HG03025 (cell line): ENCODE measurements at regions not wholly inside any gene's neighbourhood (a gene's known extent, or its start where the extent isn't known, plus 50 kb on each side); places are given as distances from the start of the nearest gene placed in this dataset.
"Not testable (repeated sequence)": the region's sequence is repeated elsewhere in the genome, so short reads cannot be mapped to it uniquely, and the experiment has no call there.

Source experiments
- ATAC-seq: cut with Tn5 transposase; IDR thresholded peaks from one replicate; pipeline ENCODE4 v1.9.1; 2021; ENCODE audit warnings: mild to moderate bottlenecking, moderate library complexity; ENCODE audit not compliant: unreplicated experiment, low FRiP score

DNA sequence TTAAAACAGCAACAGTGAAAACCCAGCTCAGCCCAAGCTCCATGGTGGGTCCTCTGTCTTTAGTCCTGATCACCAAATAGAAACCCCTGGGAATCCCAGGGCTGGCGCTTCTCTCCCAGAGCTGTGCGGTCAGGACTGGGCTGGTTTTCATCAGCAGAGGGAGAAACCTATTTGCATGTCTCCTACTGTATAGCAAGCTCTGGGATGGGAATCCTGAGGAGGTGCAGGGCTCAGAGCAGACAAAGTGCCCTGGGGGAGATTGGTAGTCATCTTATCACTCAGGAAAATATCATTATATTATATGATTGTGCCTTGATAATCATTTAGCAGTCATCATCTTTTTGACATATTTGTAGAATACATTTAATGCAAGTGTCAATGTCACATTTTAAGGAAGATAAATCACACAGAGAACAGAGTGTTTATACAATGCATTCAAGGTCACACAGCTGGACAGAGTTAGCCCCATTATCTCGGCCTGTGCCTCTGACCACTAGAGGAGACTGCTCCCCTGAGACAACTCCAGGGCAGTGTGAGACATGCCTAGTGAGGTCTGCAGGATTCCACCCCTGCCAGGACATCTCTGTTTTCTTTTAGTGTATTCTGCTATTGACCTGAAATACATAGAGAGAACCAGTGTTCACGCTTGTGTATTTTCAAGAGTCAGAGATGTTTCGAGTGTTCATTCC, 818.6 kb downstream of the TMEM121 start:
- ATAC-seq: not testable (repeated sequence)

DNA sequence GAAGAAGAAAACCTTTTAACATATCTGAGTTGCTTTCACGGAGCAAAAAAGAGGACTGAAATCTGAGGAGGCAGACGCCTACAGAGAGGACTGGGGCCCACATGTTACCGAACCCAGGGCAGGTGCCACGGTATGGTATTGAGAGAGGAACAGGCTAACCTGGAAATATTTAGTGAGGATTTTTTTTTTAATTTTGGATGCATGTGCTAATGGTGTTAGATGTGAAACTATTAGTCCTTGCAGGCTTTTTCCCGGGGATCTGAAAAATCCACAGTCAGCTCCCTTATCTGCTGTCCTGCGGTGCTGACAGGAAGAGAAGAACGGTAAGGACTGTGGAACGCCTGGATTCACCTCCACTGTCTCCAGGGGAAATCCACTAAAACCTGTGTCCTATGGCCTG, 819.7 kb downstream of the TMEM121 start:
- no peak for ATAC-seq

DNA sequence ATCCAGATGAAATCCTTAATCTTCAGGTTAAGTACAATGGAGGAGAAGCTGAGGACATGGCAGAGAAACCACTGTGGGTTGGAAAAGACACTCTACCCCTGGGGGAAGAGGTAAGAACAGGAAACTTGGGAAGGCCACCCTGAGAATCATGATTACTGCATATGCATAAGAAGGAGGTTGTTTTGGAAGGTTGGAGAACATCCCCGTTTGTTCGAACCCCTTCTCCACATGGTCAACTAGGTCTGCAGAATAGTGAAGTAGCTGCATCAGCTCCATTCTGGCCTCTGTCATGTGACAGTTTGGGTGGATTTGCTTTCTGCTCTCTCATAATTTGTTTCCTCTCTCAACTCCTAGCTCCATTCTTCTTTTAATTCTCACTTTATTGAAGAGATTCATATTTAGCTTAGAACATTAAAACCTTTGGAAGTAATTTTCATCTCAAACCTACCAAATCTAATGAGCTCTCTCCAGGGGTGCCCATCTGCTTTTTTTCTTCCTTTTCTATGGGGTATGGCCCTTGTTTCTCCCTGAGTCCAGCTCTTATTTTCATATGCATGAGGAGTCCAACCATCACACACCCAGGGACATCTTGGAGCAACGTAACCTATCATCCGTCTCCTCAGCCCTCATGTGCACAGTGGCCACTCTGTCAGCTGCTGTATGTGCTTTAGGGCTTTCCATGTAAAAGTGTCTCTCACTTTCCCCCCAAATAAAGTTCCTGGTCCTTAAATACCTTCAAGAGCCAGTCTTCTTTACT, 820.3 kb downstream of the TMEM121 start:
- ATAC-seq: no peak

DNA sequence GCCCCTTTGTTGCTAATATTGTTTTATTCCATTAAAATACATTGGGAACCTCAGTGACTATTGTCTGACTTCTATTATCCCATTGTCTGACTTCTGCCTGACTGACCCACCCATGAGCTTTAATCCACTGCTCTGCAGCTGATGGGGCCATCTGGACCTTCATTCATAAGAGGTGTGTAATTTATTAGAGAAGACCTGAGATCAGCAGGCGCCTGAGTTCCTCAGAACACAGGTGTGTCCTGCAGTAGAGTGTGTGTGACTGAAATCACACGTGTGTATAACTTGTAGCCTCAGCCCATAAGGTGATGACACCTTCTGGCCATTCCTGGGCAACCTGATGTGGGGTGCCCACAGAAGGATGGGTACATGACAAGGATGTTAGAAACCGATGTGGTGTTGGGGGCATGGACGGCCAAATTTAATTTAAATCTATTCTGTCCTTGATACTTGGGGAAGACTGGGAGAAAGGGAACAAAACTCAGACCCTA, 821.0 kb downstream of the TMEM121 start:
- no peak for ATAC-seq

DNA sequence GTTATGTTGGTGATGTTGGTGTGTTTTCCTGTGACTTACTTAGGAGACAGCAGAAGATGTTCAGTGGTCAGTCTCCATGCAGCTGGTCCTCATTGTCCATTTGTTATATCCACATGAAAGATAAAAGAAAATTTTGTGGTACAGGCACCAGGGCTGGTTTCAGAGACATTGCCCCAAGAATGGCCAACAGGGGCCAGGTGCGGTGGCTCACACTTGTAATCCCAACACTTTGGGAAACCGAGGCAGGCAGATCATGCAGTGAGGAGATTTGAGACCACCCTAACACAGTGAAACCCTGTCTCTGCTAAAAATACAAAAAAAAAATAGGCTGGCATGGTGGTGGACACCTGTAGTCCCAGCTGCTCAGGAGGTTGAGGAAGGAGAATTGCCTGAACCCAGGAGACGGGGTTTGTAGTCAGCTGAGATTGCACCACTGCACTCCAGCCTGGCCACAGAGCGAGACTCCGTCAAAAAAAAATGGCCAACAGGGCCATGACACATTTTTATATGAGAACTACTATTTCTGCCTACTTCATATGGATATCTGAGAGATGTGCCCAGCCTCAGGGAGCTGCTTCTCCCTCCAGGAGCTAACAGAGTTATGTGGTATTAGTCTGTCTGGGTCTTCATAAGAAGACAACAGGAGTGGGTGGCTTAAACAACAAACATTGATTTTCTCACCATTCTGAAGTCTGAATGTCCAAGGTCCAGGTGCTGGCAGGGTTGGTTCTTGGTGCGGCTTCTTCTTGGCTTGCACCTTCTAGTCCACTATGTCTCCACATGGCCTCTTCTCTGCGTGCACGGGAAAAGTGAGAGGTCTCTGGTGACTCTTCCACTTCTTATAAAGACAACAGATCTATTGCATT, 821.7 kb downstream of the TMEM121 start:
- no peak for ATAC-seq

DNA sequence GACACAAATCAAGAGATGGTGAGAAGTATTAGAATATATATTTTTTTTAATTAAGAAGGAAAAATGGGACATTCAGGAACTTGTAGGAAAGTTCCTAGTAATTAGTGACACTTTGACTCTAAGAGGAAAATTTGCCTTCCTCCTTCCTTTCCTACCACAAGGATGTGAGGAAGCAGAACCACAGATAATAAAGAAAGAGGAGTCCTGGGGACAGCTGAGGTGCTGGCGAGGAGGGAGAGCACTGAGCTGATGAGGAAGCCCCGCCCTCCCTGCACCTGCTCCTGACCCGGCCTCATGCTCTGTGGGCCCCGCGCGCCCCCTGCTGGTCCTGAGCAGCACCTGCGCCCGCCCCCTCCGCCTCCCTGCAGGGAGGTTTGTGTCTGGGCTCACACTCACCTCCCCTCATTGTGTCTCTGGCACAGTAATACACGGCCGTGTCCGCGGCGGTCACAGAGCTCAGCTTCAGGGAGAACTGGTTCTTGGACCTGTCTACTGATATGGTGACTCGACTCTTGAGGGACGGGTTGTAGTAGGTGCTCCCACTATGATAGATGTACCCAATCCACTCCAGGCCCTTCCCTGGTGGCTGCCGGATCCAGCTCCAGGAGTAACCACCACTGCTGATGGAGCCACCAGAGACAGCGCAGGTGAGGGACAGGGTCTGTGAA, 822.6 kb downstream of the TMEM121 start:
- not testable (repeated sequence) for ATAC-seq

DNA sequence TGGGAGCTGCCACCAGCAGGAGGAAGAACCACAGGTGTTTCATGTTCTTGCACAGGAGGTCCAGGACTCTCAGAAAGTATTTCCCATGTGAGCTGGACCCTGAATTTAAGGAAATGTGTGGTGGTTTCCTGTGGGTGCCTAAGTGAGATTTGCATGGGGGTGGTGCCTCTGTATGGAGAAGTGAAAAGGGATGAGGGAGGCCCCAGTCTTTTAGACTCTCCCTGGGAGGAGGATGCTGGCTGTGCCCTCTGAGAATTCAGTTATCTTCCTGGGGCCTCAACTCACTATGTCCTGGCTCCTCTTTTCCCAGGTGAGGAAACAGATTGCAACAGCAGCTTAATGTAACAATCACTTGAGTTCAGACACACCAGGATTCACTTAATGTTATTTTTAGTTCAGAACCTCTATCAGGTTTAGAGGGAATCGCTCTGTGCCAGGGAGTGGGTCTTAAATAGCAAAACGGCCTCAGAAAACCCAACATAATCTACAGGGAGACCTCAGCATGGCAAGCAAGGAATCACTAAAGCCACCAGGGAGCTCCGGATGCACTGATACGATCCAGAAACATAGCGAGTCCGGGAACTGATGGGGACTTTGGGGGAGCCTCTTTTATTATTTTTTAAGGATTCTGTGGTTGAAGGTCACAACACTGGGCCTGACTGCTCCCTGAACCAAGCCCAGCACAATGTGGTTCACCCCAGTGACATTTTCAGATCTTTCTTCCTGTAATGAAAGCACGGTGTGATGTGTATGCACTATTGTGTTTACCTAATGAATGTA, 823.5 kb downstream of the TMEM121 start:
- ATAC-seq: not testable (repeated sequence)

DNA sequence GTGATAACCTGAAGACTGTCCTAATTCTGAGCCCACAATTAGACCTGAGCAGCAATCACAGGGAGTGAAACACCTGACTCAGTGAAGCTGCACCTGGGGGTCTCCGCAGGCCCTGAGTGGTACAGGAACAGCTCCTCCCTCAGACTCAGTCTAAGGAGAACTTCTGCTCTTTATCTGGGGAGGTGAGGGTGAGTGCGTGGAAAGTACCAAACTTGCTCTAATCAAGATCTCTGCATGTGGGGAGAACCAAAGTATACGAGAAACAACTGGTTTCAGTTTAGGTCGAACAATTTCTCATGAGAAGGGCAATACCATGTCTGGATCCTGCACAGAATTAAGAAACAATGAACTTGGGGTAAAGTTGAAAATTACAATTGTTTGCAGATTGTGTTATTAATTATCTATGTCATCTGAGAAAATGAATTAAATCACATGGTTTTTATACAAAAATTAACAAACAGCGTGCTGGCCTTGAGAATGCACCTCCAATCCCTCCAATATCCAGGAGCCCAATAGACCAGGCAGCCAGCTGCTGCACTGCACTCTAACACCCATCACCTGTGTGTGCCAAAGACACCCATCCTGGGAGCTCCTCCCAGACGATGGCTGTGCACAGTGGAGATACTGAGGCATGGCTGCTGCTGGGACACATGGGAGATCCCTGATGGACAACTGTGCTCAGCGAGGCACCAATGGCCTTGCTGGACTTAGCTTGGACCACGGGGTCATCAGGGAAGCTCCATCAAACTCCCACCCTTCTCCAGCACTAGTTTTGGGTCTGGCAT, 828.8 kb downstream of the TMEM121 start:
- not testable (repeated sequence) for ATAC-seq

DNA sequence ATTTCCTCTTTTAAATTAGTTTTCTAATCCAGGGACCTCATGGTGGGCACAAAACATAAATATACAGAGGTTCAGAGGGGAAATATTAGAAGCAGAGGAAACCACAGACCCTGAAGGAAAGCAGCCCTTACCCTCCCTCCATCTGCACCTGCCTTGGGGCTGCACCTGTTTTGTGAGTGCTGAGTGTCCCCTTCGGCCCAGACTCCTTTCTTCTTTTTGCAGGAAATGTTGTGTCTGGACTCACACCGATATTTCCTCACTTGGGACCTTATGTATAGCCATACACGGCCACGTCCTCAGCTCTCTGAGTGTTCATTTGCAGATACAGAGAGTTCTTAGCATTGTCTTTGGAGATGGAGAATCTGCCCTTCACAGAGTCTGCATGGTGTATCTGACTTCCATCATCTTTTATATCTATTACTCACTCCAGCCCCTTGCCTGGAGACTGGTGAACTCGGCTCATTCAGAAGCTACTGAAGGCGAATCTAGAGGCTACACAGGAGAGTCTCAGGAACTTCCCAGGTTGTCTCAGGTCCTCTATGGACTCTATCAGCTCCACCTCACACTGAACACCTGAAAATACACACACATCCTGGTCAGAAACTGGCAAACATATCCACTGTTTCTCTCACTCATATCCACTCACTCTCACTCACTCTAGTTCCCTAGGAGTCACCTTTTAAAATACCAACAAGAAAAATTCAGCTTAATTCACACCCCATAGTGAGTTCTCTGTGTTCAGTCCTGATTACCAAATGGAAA, 829.7 kb downstream of the TMEM121 start:
- ATAC-seq: not testable (repeated sequence)

DNA sequence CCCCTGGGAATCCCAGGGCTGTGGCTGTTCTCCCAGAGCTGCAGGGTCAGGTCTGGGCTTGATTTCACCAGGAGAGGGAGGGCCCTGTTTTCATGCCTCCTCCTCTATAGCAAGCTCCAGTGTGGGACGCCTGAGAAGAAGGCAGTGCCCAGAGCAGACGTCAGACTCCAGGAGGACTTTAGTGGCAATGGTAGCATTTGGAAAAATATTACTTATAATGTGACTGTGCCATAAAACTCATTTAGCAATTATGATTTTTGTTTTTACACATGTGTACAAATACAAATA, 830.2 kb downstream of the TMEM121 start:
- not testable (repeated sequence) for ATAC-seq

DNA sequence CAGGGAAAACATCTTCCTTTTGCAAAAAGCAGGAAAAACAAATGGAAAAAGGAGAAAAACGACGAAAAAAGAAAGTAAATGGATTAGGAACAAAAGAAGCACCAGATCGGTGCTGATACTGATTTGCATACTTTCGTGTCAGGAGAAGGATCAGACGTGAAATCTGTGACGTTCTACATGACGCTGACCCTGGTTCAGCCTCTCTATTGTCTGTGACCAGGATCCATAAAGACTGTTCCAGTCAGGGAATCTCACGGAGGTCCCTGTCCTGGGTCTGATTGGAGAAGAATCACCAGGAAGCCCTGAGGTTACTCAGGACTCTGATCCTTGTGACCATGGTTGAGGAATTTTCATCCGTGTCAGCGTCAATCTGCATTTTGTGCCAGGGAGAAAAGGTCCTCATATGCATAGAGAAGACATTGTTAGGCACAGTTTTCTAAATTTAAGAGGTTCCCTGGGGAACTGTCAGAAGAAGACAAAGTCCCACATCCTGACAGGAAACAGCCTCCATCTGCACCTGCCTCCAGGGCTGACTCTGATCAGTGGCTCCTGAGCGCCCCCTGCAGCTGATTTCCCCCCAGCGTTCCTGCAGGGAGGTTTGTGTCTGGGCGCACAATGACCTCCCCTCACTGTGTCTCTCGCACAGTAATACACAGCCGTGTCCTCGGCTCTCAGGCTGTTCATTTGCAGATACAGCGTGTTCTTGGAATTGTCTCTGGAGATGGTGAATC, 832.9 kb downstream of the TMEM121 start:
- not testable (repeated sequence) for ATAC-seq

DNA sequence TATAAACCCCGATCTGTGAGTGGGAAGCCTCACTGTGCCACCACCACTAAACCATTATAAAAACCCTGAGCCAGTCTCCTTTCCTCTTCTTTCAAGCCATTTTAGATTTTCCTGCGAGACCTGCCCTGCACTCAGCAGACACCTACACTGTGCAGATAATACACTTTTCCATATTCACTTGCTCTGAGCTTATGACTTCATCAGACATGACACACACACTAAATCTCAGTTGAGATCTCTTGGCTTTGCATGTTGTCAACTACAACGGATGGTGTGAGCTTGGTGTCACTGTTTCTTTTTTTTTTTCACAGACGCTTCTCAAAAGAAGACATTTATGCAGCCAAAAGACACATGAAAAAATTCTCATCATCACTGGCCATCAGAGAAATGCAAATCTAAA, 839.0 kb downstream of the TMEM121 start:
- not testable (repeated sequence) for ATAC-seq

DNA sequence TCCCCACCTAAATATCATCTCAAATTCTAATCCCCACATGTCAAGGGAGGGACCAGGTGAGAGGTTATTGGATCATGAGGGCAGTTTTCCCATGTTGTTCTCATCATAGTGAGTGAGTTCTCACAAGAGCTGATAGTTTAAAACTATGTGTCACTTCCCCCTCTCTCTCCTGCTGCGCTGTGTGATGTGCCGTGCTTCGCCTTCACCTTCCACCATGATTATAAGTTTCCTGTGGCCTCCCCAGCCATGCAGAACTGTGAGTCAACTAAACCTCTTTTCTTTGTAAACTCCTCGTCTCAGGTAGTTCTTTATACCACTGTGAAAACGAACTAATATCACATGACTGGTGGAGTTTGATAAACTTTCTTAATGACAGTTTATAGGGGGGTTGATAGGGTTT, 839.5 kb downstream of the TMEM121 start:
- not testable (repeated sequence) for ATAC-seq

DNA sequence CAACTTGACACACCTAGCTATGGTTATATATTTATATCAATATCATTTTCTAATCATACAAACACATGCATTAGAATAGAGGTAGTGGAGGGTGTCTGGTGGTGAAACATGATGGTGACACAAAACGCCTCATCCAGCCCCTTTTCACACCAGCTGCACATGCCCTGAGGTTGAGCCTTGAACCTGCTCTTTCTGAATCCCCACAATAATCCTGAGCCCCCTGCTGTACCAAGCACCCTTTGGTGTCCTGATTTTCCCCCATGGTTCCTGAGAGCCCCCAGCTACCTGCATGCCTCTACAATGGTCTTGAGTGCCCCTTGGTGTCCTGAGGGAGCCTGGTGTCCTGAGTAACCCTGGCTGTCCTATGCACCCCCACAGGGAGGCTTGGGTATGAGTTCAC, 840.6 kb downstream of the TMEM121 start:
- ATAC-seq: not testable (repeated sequence)

DNA sequence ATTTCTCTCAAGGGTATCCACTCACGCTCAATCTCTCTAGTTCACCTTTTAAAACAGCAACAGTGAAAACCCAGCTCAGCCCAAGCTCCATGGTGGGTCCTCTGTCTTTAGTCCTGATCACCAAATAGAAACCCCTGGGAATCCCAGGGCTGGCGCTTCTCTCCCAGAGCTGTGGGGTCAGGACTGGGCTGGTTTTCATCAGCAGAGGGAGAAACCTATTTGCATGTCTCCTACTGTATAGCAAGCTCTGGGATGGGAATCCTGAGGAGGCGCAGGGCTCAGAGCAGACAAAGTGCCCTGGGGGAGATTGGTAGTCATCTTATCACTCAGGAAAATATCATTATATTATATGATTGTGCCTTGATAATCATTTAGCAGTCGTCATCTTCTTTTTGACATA, 843.1 kb downstream of the TMEM121 start:
- not testable (repeated sequence) for ATAC-seq

DNA sequence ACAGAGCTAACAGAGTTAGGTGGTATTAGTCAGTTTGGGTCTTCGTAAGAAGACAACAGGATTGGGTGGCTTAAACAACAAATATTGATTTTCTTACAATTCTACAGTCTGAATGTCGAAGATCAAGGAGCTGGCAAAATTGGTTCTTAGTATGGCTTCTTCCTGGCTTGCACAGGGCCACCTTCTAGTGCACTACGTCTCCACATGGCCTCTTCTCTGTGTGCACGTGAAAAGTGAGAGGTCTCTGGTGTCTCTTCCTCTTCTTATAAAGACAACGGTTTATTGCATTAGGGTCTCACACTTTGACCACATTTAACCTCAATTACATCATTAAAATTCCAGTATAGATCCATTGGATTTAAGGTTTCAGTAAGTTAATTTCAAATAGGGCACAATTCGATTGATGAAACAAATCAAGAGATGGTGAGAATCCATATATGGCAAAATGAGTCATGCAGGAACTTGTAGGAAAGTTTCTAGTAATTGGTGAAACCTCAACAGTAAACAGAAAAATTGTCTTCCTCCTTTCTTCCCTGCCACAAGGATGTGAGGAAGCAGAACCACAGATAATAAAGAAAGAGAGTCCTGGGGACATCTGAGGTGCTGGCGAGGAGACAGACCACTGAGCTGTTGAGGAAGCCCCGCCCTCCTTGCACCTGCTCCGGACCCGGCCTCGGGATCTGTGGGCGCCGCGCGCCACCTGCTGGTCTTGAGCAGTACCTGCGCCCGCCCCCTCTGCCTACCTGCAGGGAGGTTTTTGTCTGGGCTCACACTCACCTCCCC, 846.7 kb downstream of the TMEM121 start:
- no peak for ATAC-seq

DNA sequence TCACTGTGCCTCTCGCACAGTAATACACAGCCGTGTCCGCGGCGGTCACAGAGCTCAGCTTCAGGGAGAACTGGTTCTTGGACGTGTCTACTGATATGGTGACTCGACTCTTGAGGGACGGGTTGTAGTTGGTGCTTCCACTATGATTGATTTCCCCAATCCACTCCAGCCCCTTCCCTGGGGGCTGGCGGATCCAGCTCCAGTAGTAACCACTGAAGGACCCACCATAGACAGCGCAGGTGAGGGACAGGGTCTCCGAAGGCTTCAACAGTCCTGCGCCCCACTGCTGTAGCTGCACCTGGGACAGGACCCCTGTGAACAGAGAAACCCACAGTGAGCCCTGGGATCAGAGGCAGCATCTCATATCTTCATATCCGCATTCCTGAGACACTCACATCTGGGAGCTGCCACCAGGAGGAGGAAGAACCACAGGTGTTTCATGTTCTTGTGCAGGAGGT, 847.3 kb downstream of the TMEM121 start:
- ATAC-seq: not testable (repeated sequence)
